ENCODE measurements at regions not wholly inside any gene's neighbourhood (a gene's known extent, or its start where the extent isn't known, plus 50 kb on each side); places are given as distances from the start of the nearest gene placed in this dataset.

GRCh38 chr3:107025961-107026360 lies 351.3 kb upstream of the CCDC54 start:
- DNase-seq (ENCODE audit: extremely low read depth, low read depth), result no peak
- no peak for TF ChIP-seq CTCF (IDR thresholded peaks at IDR 0.05; ENCODE audit: low read depth, low read length, missing control alignments)
- H3K4me3 ChIP-seq (replicated peaks; ENCODE audit: low read depth, low read length), result no peak overlapping the region

GRCh38 chr3:107028086-107028485 lies 349.2 kb upstream of the CCDC54 start:
- TF ChIP-seq CTCF (IDR thresholded peaks at IDR 0.05; ENCODE audit: low read depth, low read length, missing control alignments), result no peak
- no peak overlapping the region for H3K4me3 ChIP-seq (replicated peaks; ENCODE audit: low read depth, low read length)

GRCh38 chr3:107028626-107029025 lies 348.6 kb upstream of the CCDC54 start:
- no peak overlapping the region for H3K4me3 ChIP-seq (replicated peaks; ENCODE audit: low read depth, low read length)
- DNase-seq (ENCODE audit: extremely low read depth, low read depth), result no peak
- TF ChIP-seq CTCF (IDR thresholded peaks at IDR 0.05; ENCODE audit: low read depth, low read length, missing control alignments), result no peak

More at GRCh38 chr3:107028086-107028485, 349.2 kb upstream of the CCDC54 start:
- DNase-seq (ENCODE audit: extremely low read depth, low read depth), result no peak

- no peak for TF ChIP-seq CTCF (IDR thresholded peaks at IDR 0.05; ENCODE audit: low read depth, low read length, missing control alignments)
- no peak overlapping the region for H3K4me3 ChIP-seq (replicated peaks; ENCODE audit: low read depth, low read length)
- DNase-seq (ENCODE audit: extremely low read depth, low read depth), result no peak
Measured at GRCh38 chr3:107032111-107032510, 345.1 kb upstream of the CCDC54 start.

GRCh38 chr3:107034142-107034541 lies 343.1 kb upstream of the CCDC54 start:
- H3K4me3 ChIP-seq (replicated peaks; ENCODE audit: low read depth, low read length), result no peak overlapping the region
- TF ChIP-seq CTCF (IDR thresholded peaks at IDR 0.05; ENCODE audit: low read depth, low read length, missing control alignments), result no peak
- DNase-seq (ENCODE audit: extremely low read depth, low read depth), result no peak

- DNase-seq (ENCODE audit: extremely low read depth, low read depth), result no peak
- no peak for TF ChIP-seq CTCF (IDR thresholded peaks at IDR 0.05; ENCODE audit: low read depth, low read length, missing control alignments)
- no peak overlapping the region for H3K4me3 ChIP-seq (replicated peaks; ENCODE audit: low read depth, low read length)
Measured at GRCh38 chr3:107035176-107035575, 342.1 kb upstream of the CCDC54 start.

GRCh38 chr3:107044677-107045076 lies 332.6 kb upstream of the CCDC54 start:
- no peak for DNase-seq (ENCODE audit: extremely low read depth, low read depth)
- no peak for TF ChIP-seq CTCF (IDR thresholded peaks at IDR 0.05; ENCODE audit: low read depth, low read length, missing control alignments)
- no peak overlapping the region for H3K4me3 ChIP-seq (replicated peaks; ENCODE audit: low read depth, low read length)

All from HFF-Myc (cell line).